ENCODE measurements at regions not wholly inside any gene's neighbourhood (a gene's known extent, or its start where the extent isn't known, plus 50 kb on each side); places are given as distances from the start of the nearest gene placed in this dataset.

DNA sequence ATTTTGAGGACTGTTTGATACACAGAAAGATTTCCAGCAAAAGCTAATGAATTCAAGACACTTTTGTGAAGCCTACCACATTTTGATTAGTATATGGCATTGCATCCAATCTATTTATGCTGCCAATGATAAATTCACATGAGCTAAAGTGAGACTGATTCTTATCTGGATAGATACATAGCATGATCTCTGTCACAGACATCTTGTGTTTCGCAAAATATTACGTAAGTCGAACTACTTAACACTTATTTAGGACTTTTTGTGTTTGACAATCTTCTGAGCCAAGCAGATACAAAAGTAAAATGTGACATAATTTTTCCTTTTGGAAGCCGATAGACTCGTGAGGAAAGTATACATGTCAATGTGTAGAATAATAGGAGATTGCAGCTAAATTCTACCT, 251.6 kb downstream of the HACE1 start:
- WGBS, 2 donors, result 94 to 95% methylated on average over 5 of the region's 5 CpGs
- Histone ChIP-seq H3K4me3 (no peak overlapping the region), H3K9me3 (no peaks in the 10 kb centered on the region), H3K27me3 (no peaks in the 10 kb centered on the region), H3K4me1 (no peaks in the 10 kb centered on the region), H3K36me3 (no peaks in the 10 kb centered on the region), H3K27ac (no peak overlapping the region)
- no peak for TF ChIP-seq EP300 (IDR thresholded peaks at IDR 0.05)
- no peak for TF ChIP-seq POLR2A (IDR thresholded peaks at IDR 0.05)
- TF ChIP-seq POLR2AphosphoS5 (IDR thresholded peaks at IDR 0.05), result no peak
- TF ChIP-seq, protein P1, sequence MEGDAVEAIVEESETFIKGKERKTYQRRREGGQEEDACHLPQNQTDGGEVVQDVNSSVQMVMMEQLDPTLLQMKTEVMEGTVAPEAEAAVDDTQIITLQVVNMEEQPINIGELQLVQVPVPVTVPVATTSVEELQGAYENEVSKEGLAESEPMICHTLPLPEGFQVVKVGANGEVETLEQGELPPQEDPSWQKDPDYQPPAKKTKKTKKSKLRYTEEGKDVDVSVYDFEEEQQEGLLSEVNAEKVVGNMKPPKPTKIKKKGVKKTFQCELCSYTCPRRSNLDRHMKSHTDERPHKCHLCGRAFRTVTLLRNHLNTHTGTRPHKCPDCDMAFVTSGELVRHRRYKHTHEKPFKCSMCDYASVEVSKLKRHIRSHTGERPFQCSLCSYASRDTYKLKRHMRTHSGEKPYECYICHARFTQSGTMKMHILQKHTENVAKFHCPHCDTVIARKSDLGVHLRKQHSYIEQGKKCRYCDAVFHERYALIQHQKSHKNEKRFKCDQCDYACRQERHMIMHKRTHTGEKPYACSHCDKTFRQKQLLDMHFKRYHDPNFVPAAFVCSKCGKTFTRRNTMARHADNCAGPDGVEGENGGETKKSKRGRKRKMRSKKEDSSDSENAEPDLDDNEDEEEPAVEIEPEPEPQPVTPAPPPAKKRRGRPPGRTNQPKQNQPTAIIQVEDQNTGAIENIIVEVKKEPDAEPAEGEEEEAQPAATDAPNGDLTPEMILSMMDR (IDR thresholded peaks at IDR 0.05), result no peak
- intact Hi-C loops (cut with DNase I), result no loop called here
- DNase-seq, result no peak

DNA sequence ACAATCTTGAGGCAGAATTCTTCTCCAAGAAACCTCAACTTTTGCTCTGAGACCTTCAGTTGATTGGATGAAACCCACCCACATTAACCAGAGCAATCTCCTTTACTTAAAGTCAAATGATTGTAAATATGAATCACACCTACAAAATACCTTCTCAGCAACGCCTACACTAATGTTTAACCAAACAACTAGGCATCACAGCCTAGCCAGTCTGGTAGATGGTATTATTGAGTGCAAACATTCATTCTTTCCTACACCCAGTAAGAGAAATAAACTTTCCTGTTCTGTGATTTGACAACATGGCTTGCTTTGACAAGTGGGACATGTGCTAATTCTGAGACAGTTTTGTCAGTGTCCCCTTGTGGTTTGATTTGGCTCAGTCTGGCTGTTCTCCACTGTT, 252.2 kb downstream of the HACE1 start:
- WGBS, 2 donors, result 21 to 62% methylated on average over 1 of the region's 1 CpG
- DNase-seq, result no peak
- H3K4me3 ChIP-seq, result no peak overlapping the region
- intact Hi-C loops (cut with DNase I), result no loop called here
- no peaks in the 10 kb centered on the region for H3K9me3 ChIP-seq
- no peaks in the 10 kb centered on the region for H3K36me3 ChIP-seq
- no peaks in the 10 kb centered on the region for H3K4me1 ChIP-seq
- no peaks in the 10 kb centered on the region for H3K27me3 ChIP-seq
- TF ChIP-seq POLR2AphosphoS5 (IDR thresholded peaks at IDR 0.05), result no peak
- no peak for TF ChIP-seq EP300 (IDR thresholded peaks at IDR 0.05)
- TF ChIP-seq, protein P1 (IDR thresholded peaks at IDR 0.05), result no peak
- no peak for TF ChIP-seq POLR2A (IDR thresholded peaks at IDR 0.05)
- H3K27ac ChIP-seq, result no peak overlapping the region

DNA sequence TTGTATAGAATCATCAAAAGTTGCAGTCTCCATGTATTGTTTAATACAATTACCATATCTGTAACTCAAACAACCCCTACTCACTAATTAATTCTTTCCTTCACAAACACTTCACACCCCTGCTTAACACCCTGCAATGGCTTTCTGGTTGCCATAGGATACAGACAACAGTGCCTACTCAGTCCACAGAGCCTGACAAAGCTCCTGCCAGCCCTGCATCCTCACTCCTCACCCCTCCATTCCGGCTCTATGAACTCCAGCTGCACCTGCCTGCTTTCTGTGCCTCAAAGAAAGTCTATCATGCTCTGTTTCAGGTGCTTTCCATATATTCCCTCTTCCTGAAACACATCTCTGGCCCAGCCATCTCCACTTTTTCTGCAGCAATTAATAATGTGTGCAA, 253.4 kb downstream of the HACE1 start:
- no peak for TF ChIP-seq POLR2AphosphoS5 (IDR thresholded peaks at IDR 0.05)
- TF ChIP-seq EP300 (IDR thresholded peaks at IDR 0.05), result no peak
- TF ChIP-seq POLR2A (IDR thresholded peaks at IDR 0.05), result no peak
- TF ChIP-seq, protein P1 (IDR thresholded peaks at IDR 0.05), result no peak
- intact Hi-C loops (cut with DNase I), result no loop called here
- 25 to 65% methylated on average over 1 of the region's 1 CpG for WGBS, 2 donors
- Histone ChIP-seq H3K9me3 (no peaks in the 10 kb centered on the region), H3K36me3 (no peaks in the 10 kb centered on the region), H3K4me1 (peaks cover 0 to 5% (median 0%) of the 10 kb centered on the region in 4 donors), H3K27ac (no peak overlapping the region), H3K4me3 (no peak overlapping the region), H3K27me3 (no peaks in the 10 kb centered on the region)
- DNase-seq, result no peak

DNA sequence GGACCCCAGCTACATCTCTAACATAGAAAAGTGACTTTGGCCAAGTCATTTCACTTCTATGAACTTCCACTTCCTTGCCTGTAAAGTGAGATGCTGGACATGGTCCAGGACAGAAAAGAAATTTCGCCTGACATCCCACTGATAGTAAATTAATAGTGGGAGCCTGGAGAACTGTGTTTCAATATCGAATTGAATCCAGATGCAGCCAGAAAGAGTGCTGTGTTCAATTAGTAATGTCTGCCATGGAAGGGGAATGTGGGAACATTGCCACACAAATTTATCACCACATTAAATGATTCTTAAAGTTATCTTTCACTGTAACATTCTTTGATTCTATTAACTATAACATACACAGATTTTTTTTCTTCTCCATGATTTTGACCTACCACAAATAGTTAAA, 255.0 kb downstream of the HACE1 start:
- DNase-seq, result no peak
- intact Hi-C loops (cut with DNase I), result no loop called here
- H3K36me3 ChIP-seq, result no peaks in the 10 kb centered on the region
- no peaks in the 10 kb centered on the region for H3K27me3 ChIP-seq
- TF ChIP-seq POLR2A (IDR thresholded peaks at IDR 0.05) (no peak), EP300 (IDR thresholded peaks at IDR 0.05) (no peak), POLR2AphosphoS5 (IDR thresholded peaks at IDR 0.05) (no peak)
- TF ChIP-seq, protein P1 (IDR thresholded peaks at IDR 0.05), result no peak
- H3K4me3 ChIP-seq, result no peak overlapping the region
- 87 to 89% methylated on average over 2 of the region's 2 CpGs for WGBS, 2 donors
- no peaks in the 10 kb centered on the region for H3K9me3 ChIP-seq
- no peak overlapping the region for H3K27ac ChIP-seq
- peaks cover 0 to 5% (median 0%) of the 10 kb centered on the region in 4 donors for H3K4me1 ChIP-seq

DNA sequence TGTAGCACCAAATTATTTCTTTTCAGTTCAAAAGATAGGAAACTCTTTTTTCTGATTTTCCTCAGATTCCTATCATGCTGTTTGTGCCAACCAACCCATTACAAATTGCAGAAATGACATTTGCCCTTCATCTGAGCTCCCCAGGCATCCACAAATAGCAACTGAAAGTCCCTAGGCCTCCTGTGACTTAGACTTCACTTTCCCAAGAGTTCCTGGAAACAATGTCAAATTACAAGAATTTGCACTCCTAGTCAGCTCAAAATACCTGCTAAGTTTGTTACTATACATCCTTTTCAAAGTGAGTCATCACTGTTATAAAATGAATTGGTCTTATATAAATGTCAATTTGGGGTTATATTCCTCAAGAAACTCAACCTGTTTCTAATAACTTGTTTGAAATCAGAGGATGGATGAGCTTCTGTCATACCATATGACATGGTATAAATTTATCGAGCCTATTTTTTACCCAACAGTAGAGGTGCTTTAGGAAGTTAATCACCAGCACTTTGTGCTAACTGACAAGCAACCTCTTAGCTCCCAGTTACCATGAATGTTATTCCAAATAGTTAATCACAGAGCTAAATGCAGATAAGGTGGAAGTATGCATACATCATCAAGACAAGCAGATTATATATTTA, 256.5 kb downstream of the HACE1 start:
- no peaks in the 10 kb centered on the region for H3K27me3 ChIP-seq

More for the DNA sequence above, 256.5 kb downstream of the HACE1 start:
- intact Hi-C loops (cut with DNase I), result no loop called here
- Histone ChIP-seq H3K4me3 (no peak overlapping the region), H3K9me3 (no peaks in the 10 kb centered on the region), H3K4me1 (peaks cover 0 to 5% (median 0%) of the 10 kb centered on the region in 4 donors), H3K27ac (no peak overlapping the region), H3K36me3 (no peaks in the 10 kb centered on the region)
- TF ChIP-seq, protein P1 (IDR thresholded peaks at IDR 0.05), result no peak
- no peak for TF ChIP-seq EP300 (IDR thresholded peaks at IDR 0.05)
- no peak for TF ChIP-seq POLR2A (IDR thresholded peaks at IDR 0.05)
- no peak for TF ChIP-seq POLR2AphosphoS5 (IDR thresholded peaks at IDR 0.05)
- DNase-seq, result no peak
- 77 to 92% methylated on average over 1 of the region's 1 CpG for WGBS, 2 donors
